WTC11 (cell line): ENCODE measurements at regions not wholly inside any gene's neighbourhood (a gene's known extent, or its start where the extent isn't known, plus 50 kb on each side); places are given as distances from the start of the nearest gene placed in this dataset.

Experiments used
- ATF3 ChIP-seq: sonication (generic); formaldehyde crosslinking; conservative IDR thresholded peaks from 2 replicates; pipeline ENCODE4 v1.8.1; 2022; ENCODE audit warnings: mild to moderate bottlenecking, missing genetic modification reagents
- CBFB ChIP-seq: sonication (generic); formaldehyde crosslinking; IDR thresholded peaks from 2 replicates; pipeline ENCODE4 v1.8.1; 2022; ENCODE audit warnings: mild to moderate bottlenecking, low read depth, missing genetic modification reagents
- ESRRA ChIP-seq: sonication (generic); formaldehyde crosslinking; IDR thresholded peaks from 2 replicates; pipeline ENCODE4 v1.8.1; 2022; ENCODE audit warnings: mild to moderate bottlenecking, missing genetic modification reagents, borderline replicate concordance
- ETV6 ChIP-seq: sonication (generic); formaldehyde crosslinking; IDR thresholded peaks from 2 replicates; pipeline ENCODE4 v1.8.1; 2022; ENCODE audit warnings: mild to moderate bottlenecking, missing genetic modification reagents
- FOXP1 ChIP-seq: sonication (generic); formaldehyde crosslinking; IDR thresholded peaks from 2 replicates; pipeline ENCODE4 v1.8.0; 2022; ENCODE audit warnings: missing genetic modification reagents, mild to moderate bottlenecking, moderate library complexity, borderline replicate concordance
- NR2C2 ChIP-seq: sonication (generic); formaldehyde crosslinking; IDR thresholded peaks from 2 replicates; pipeline ENCODE4 v1.8.0; 2022; ENCODE audit warnings: mild to moderate bottlenecking, missing genetic modification reagents
- SMAD3 ChIP-seq: sonication (generic); formaldehyde crosslinking; IDR thresholded peaks from 2 replicates; pipeline ENCODE4 v1.8.0; 2022; ENCODE audit warnings: missing genetic modification reagents, mild to moderate bottlenecking, borderline replicate concordance
- USF2 ChIP-seq: sonication (generic); formaldehyde crosslinking; IDR thresholded peaks from 2 replicates; pipeline ENCODE4 v1.8.1; 2023; ENCODE audit warnings: mild to moderate bottlenecking, missing genetic modification reagents, moderate library complexity
- ZBTB21 ChIP-seq: sonication (generic); formaldehyde crosslinking; IDR thresholded peaks from 2 replicates; pipeline ENCODE4 v1.8.1; 2023; ENCODE audit warnings: mild to moderate bottlenecking, missing genetic modification reagents, borderline replicate concordance
- ZNF671 ChIP-seq: fragments of 250-450 bp; sonication (Bioruptor Pico); IDR thresholded peaks from 2 replicates; pipeline ENCODE4 v1.8.0; 2021; ENCODE audit warnings: mild to moderate bottlenecking
- TF ChIP-seq, protein P1 (sequence below): fragments of 200-600 bp; IDR thresholded peaks from 2 replicates; pipeline ENCODE4 v1.8.0; 2022; ENCODE audit warnings: antibody characterized with exemption
- TF ChIP-seq, protein P2 (sequence below): sonication (generic); formaldehyde crosslinking; IDR thresholded peaks from 2 replicates; pipeline ENCODE4 v1.8.0; 2022; ENCODE audit warnings: mild to moderate bottlenecking, missing genetic modification reagents
- TF ChIP-seq, protein P3 (sequence below): sonication (generic); formaldehyde crosslinking; IDR thresholded peaks from 2 replicates; pipeline ENCODE4 v1.8.1; 2022; ENCODE audit warnings: low read depth, mild to moderate bottlenecking, moderate library complexity, missing genetic modification reagents, borderline replicate concordance

- TF ChIP-seq FOXP1 (no peak), USF2 (CRISPR knock-in tag) (no peak), ETV6 (no peak), ESRRA (CRISPR knock-in tag) (no peak), ZNF671 (CRISPR knock-in tag) (no peak), SMAD3 (CRISPR knock-in tag) (no peak), NR2C2 (CRISPR knock-in tag) (no peak), ZBTB21 (no peak), ATF3 (CRISPR knock-in tag) (no peak), CBFB (CRISPR knock-in tag) (no peak)
- TF ChIP-seq, protein P1, sequence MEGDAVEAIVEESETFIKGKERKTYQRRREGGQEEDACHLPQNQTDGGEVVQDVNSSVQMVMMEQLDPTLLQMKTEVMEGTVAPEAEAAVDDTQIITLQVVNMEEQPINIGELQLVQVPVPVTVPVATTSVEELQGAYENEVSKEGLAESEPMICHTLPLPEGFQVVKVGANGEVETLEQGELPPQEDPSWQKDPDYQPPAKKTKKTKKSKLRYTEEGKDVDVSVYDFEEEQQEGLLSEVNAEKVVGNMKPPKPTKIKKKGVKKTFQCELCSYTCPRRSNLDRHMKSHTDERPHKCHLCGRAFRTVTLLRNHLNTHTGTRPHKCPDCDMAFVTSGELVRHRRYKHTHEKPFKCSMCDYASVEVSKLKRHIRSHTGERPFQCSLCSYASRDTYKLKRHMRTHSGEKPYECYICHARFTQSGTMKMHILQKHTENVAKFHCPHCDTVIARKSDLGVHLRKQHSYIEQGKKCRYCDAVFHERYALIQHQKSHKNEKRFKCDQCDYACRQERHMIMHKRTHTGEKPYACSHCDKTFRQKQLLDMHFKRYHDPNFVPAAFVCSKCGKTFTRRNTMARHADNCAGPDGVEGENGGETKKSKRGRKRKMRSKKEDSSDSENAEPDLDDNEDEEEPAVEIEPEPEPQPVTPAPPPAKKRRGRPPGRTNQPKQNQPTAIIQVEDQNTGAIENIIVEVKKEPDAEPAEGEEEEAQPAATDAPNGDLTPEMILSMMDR: no peak
- TF ChIP-seq, protein P2, sequence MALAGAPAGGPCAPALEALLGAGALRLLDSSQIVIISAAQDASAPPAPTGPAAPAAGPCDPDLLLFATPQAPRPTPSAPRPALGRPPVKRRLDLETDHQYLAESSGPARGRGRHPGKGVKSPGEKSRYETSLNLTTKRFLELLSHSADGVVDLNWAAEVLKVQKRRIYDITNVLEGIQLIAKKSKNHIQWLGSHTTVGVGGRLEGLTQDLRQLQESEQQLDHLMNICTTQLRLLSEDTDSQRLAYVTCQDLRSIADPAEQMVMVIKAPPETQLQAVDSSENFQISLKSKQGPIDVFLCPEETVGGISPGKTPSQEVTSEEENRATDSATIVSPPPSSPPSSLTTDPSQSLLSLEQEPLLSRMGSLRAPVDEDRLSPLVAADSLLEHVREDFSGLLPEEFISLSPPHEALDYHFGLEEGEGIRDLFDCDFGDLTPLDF (CRISPR knock-in tag): no peak
- TF ChIP-seq, protein P3, sequence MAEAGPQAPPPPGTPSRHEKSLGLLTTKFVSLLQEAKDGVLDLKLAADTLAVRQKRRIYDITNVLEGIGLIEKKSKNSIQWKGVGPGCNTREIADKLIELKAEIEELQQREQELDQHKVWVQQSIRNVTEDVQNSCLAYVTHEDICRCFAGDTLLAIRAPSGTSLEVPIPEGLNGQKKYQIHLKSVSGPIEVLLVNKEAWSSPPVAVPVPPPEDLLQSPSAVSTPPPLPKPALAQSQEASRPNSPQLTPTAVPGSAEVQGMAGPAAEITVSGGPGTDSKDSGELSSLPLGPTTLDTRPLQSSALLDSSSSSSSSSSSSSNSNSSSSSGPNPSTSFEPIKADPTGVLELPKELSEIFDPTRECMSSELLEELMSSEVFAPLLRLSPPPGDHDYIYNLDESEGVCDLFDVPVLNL (CRISPR knock-in tag): no peak
Observed at GRCh38 chr1:198970916-198971315, 332.1 kb downstream of the PTPRC start.
